K562 (cell line): ENCODE measurements at regions not wholly inside any gene's neighbourhood (a gene's known extent, or its start where the extent isn't known, plus 50 kb on each side); places are given as distances from the start of the nearest gene placed in this dataset.
A peak's percentile ranks its signal among the peaks of the same experiment; 100 is the strongest.

Source experiments
- ARNT ChIP-seq, 2 experiments: fragments of 450-650 bp; IDR thresholded peaks; 2 replicates each; pipeline ENCODE4 v1.6.1; 2016; ENCODE audit warnings: mild to moderate bottlenecking in 1 of 2
- CHD2 ChIP-seq: IDR thresholded peaks from 2 replicates; pipeline ENCODE4 v1.6.1; 2011; ENCODE audit warnings: low read depth, low read length
- CXXC5 ChIP-seq: fragments of 250-450 bp; sonication (Bioruptor Pico); IDR thresholded peaks from 2 replicates; pipeline ENCODE4 v1.8.0; 2022; ENCODE audit warnings: inconsistent platforms, mild to moderate bottlenecking, moderate library complexity
- ETV1 ChIP-seq: fragments of 450-650 bp; conservative IDR thresholded peaks from 2 replicates; pipeline ENCODE4 v1.6.1; 2016; ENCODE audit warnings: missing genetic modification characterization, control low read depth, low read depth, missing compliant biosample characterization
- GABPB1 ChIP-seq: sonication (generic); formaldehyde crosslinking; IDR thresholded peaks from 2 replicates; pipeline ENCODE4 v1.8.0; 2022; ENCODE audit warnings: mild to moderate bottlenecking, missing genetic modification reagents
- HLTF ChIP-seq: fragments of 450-650 bp; IDR thresholded peaks from 2 replicates; pipeline ENCODE4 v1.6.1; 2016
- HNRNPL ChIP-seq: fragments of 200-400 bp; formaldehyde crosslinking; IDR thresholded peaks from 2 replicates; pipeline ENCODE4 v1.6.1; 2017; ENCODE audit warnings: low read depth, mild to moderate bottlenecking, low read length
- MAFK ChIP-seq: IDR thresholded peaks from 2 replicates; pipeline ENCODE4 v1.6.1; 2011; ENCODE audit warnings: low read length, improper control_type of control experiment
- MAZ ChIP-seq, 2 experiments: fragments of 450-650 bp in 1 of 2; sonication (generic) in 1 of 2; formaldehyde crosslinking; IDR thresholded peaks in 1 of 2; conservative IDR thresholded peaks in 1 of 2; 2 replicates each; pipeline versions ENCODE4 v1.4.0 to v1.5.0; 2020; ENCODE audit warnings: mild to moderate bottlenecking in 1 of 2, missing genetic modification reagents in 1 of 2
- NCOA1 ChIP-seq: fragments of 450-650 bp; IDR thresholded peaks from 2 replicates; pipeline ENCODE4 v1.6.1; 2016; ENCODE audit warnings: low read depth
- NCOR1 ChIP-seq: fragments of 450-650 bp; IDR thresholded peaks from 2 replicates; pipeline ENCODE4 v1.6.1; 2016; ENCODE audit warnings: mild to moderate bottlenecking, moderate library complexity
- NEUROD1 ChIP-seq: fragments of 150-350 bp; IDR thresholded peaks from 2 replicates; pipeline ENCODE4 v1.6.1; 2014; ENCODE audit warnings: borderline replicate concordance, low read length, low read depth; ENCODE audit not compliant: partially characterized antibody
- PHB2 ChIP-seq: fragments of 450-650 bp; IDR thresholded peaks from 2 replicates; pipeline ENCODE4 v1.6.1; 2017; ENCODE audit warnings: low read depth
- POLR3A ChIP-seq: IDR thresholded peaks from 2 replicates; pipeline ENCODE4 v1.6.1; 2011; ENCODE audit warnings: borderline replicate concordance, mild to moderate bottlenecking, moderate library complexity; ENCODE audit not compliant: insufficient read length, insufficient read depth; ENCODE audit errors: extremely low read depth
- RNF2 ChIP-seq: sonication (generic); IDR thresholded peaks from 2 replicates; pipeline ENCODE4 v1.6.1; 2016
- STAT5A ChIP-seq: IDR thresholded peaks from 2 replicates; pipeline ENCODE4 v1.6.1; 2012; ENCODE audit warnings: low read length, inconsistent platforms, borderline replicate concordance
- TAF1 ChIP-seq: IDR thresholded peaks from 2 replicates; pipeline ENCODE4 v1.6.1; 2011; ENCODE audit warnings: mild to moderate bottlenecking, low read length, moderate library complexity; ENCODE audit not compliant: insufficient read depth, control insufficient read depth, severe bottlenecking; ENCODE audit errors: extremely low read depth
- TBL1XR1 ChIP-seq, 2 experiments: IDR thresholded peaks; 2 replicates each; pipeline ENCODE4 v1.6.1; 2012; ENCODE audit warnings: improper control_type of control experiment in 2 of 2, low read length in 2 of 2, mild to moderate bottlenecking in 1 of 2
- TRIM24 ChIP-seq, 2 experiments: fragments of 450-650 bp; IDR thresholded peaks; 2 replicates each; pipeline ENCODE4 v1.6.1; 2016
- ZNF444 ChIP-seq: fragments of 250-450 bp; sonication (Bioruptor Pico); IDR thresholded peaks from 2 replicates; pipeline ENCODE4 v1.4.0; 2020; ENCODE audit warnings: mild to moderate bottlenecking, moderate library complexity
- ZNF644 ChIP-seq: fragments of 200-800 bp; sonication (Bioruptor generic); IDR thresholded peaks from 2 replicates; pipeline ENCODE4 v1.6.1; 2016; ENCODE audit warnings: low read depth, missing genetic modification characterization, missing compliant biosample characterization
- TF ChIP-seq, protein P1 (sequence below): sonication (generic); formaldehyde crosslinking; IDR thresholded peaks from 2 replicates; pipeline ENCODE4 v1.9.0; 2022; ENCODE audit warnings: mild to moderate bottlenecking, missing genetic modification reagents
- TF ChIP-seq, protein P2 (sequence below), 2 experiments: IDR thresholded peaks in 1 of 2; conservative IDR thresholded peaks in 1 of 2; 2 replicates each; pipeline ENCODE4 v1.6.1; 2016; ENCODE audit warnings: low read depth in 2 of 2, mild to moderate bottlenecking in 1 of 2, missing compliant biosample characterization in 1 of 2, missing genetic modification characterization in 1 of 2, moderate library complexity in 1 of 2
- TF ChIP-seq, protein P3 (sequence below): IDR thresholded peaks from 3 replicates; pipeline ENCODE4 v1.6.1; 2011; ENCODE audit warnings: borderline replicate concordance, mild to moderate bottlenecking, moderate library complexity; ENCODE audit not compliant: insufficient read length; ENCODE audit errors: extremely low read depth

GRCh38 chr7:51376420-51377092 is 59.9 kb upstream of the COBL start (continued):
- 0 out of 2 replicates have a peak, but pooled peaks have one; percentile 21 for TF ChIP-seq CXXC5 (CRISPR knock-in tag)
- TF ChIP-seq ZNF644, result peak; percentile 84; the same call in 1 of the 2 replicates
- peak; percentile 92 for TF ChIP-seq NCOR1
- TF ChIP-seq NEUROD1, result peak; percentile 58
- TF ChIP-seq STAT5A, result peak; percentile 89
- TF ChIP-seq PHB2, result 0 out of 2 replicates have a peak, but pooled peaks have one; percentile 24
- peak; percentile 67; the same call in 1 of the 2 replicates for TF ChIP-seq NCOA1
- TF ChIP-seq GABPB1 (CRISPR knock-in tag), result 0 out of 2 replicates have a peak, but pooled peaks have one; percentile 40
- TF ChIP-seq TBL1XR1 (IDR thresholded peaks at IDR 0.05; ENCODE audit: low read length in 2 of 2), result peak in 1 of 2 experiments; percentile 69; a peak in 1 of 4 replicates
- peak; percentile 65 to 99; a peak in 3 of 4 replicates for TF ChIP-seq ARNT (IDR thresholded peaks at IDR 0.05)
- TF ChIP-seq ZNF444 (CRISPR knock-in tag), result no peak
- TF ChIP-seq TRIM24 (IDR thresholded peaks at IDR 0.05), result peak; percentile 90 to 93
- TF ChIP-seq, protein P1, sequence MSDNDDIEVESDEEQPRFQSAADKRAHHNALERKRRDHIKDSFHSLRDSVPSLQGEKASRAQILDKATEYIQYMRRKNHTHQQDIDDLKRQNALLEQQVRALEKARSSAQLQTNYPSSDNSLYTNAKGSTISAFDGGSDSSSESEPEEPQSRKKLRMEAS, result no peak
- no peak for TF ChIP-seq HLTF
- peak; percentile 76 for TF ChIP-seq POLR3A
- peak; percentile 95 for TF ChIP-seq MAFK
- TF ChIP-seq, protein P2, sequence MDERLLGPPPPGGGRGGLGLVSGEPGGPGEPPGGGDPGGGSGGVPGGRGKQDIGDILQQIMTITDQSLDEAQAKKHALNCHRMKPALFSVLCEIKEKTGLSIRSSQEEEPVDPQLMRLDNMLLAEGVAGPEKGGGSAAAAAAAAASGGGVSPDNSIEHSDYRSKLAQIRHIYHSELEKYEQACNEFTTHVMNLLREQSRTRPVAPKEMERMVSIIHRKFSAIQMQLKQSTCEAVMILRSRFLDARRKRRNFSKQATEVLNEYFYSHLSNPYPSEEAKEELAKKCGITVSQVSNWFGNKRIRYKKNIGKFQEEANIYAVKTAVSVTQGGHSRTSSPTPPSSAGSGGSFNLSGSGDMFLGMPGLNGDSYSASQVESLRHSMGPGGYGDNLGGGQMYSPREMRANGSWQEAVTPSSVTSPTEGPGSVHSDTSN (CRISPR knock-in tag; IDR thresholded peaks at IDR 0.05; ENCODE audit: low read depth), result peak; percentile 54
- TF ChIP-seq, protein P2 (tag; conservative IDR thresholded peaks at IDR 0.05; ENCODE audit: low read depth), result peak; percentile 98
- peak; percentile 65 for TF ChIP-seq ETV1 (tag)
- TF ChIP-seq CHD2, result no peak
- no peak for TF ChIP-seq HNRNPL
- peak; percentile 70; the same call in 1 of the 2 replicates for TF ChIP-seq RNF2
- TF ChIP-seq, protein P3, sequence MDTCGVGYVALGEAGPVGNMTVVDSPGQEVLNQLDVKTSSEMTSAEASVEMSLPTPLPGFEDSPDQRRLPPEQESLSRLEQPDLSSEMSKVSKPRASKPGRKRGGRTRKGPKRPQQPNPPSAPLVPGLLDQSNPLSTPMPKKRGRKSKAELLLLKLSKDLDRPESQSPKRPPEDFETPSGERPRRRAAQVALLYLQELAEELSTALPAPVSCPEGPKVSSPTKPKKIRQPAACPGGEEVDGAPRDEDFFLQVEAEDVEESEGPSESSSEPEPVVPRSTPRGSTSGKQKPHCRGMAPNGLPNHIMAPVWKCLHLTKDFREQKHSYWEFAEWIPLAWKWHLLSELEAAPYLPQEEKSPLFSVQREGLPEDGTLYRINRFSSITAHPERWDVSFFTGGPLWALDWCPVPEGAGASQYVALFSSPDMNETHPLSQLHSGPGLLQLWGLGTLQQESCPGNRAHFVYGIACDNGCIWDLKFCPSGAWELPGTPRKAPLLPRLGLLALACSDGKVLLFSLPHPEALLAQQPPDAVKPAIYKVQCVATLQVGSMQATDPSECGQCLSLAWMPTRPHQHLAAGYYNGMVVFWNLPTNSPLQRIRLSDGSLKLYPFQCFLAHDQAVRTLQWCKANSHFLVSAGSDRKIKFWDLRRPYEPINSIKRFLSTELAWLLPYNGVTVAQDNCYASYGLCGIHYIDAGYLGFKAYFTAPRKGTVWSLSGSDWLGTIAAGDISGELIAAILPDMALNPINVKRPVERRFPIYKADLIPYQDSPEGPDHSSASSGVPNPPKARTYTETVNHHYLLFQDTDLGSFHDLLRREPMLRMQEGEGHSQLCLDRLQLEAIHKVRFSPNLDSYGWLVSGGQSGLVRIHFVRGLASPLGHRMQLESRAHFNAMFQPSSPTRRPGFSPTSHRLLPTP, result no peak
- TF ChIP-seq TAF1, result no peak
- no peak for TF ChIP-seq MAZ (CRISPR knock-in tag; conservative IDR thresholded peaks at IDR 0.05 in 1 of 2, IDR thresholded peaks at IDR 0.05 in 1 of 2)
